Gastroesophageal sphincter (tissue), 3 donors: ENCODE measurements at regions not wholly inside any gene's neighbourhood (a gene's known extent, or its start where the extent isn't known, plus 50 kb on each side); places are given as distances from the start of the nearest gene placed in this dataset.

ENCODE experiments used
- CTCF ChIP-seq, 4 experiments: fragments of 200-600 bp in 2 of 4; fragments of 450-650 bp in 2 of 4; sonication (generic) in 1 of 4; IDR thresholded peaks; one replicate each; pipeline ENCODE4 v1.5.1; 2017 to 2019; ENCODE audit warnings: antibody characterized with exemption in 4 of 4, mild to moderate bottlenecking in 2 of 4, moderate library complexity in 2 of 4
- EP300 ChIP-seq: sonication (generic); formaldehyde crosslinking; IDR thresholded peaks from one replicate; pipeline ENCODE4 v1.6.1; 2017; ENCODE audit warnings: antibody characterized with exemption, mild to moderate bottlenecking
- POLR2A ChIP-seq, 2 donors: fragments of 450-650 bp; IDR thresholded peaks; one replicate each; pipeline ENCODE4 v1.6.1; 2017; ENCODE audit warnings: antibody characterized with exemption in 2 of 2, mild to moderate bottlenecking in 2 of 2, moderate library complexity in 1 of 2
- POLR2AphosphoS5 ChIP-seq: sonication (generic); formaldehyde crosslinking; IDR thresholded peaks from one replicate; pipeline ENCODE4 v1.6.1; 2017; ENCODE audit warnings: antibody characterized with exemption

- TF ChIP-seq CTCF (IDR thresholded peaks at IDR 0.05), result no peak
- no peak for TF ChIP-seq POLR2A (IDR thresholded peaks at IDR 0.05)
- TF ChIP-seq POLR2AphosphoS5, result no peak
- TF ChIP-seq EP300, result no peak
Observed at GRCh38 chr6:1554141-1554475, 55.6 kb upstream of the FOXC1 start.
